Keratinocyte (primary cell): ENCODE measurements at regions not wholly inside any gene's neighbourhood (a gene's known extent, or its start where the extent isn't known, plus 50 kb on each side); places are given as distances from the start of the nearest gene placed in this dataset.

Experiments
- DNase-seq: peaks from one replicate; pipeline ENCODE4 v3.0.0-alpha.2; 2011; ENCODE audit warnings: low read depth, missing footprints, low spot score
- FAIRE-seq: peaks from 2 replicates; lab custom pipeline; 2011; peaks lifted over from hg19 to GRCh38; lab: Jason Lieb, UNC
- H2AFZ ChIP-seq: 2 replicates; pipeline ENCODE4 v1.6.0; 2012; ENCODE audit warnings: low read length, control low read depth, inconsistent platforms; ENCODE audit not compliant: control insufficient read depth
- H3K27ac ChIP-seq: 2 replicates; pipeline ENCODE4 v1.5.1; 2011; ENCODE audit warnings: low read length; ENCODE audit not compliant: control insufficient read depth, insufficient read depth
- H3K27me3 ChIP-seq: 3 replicates; pipeline ENCODE4 v1.6.0; 2011; ENCODE audit warnings: low read length; ENCODE audit not compliant: control insufficient read depth, insufficient read depth; ENCODE audit errors: extremely low read depth
- H3K36me3 ChIP-seq, 2 experiments: 2 replicates in 1 of 2; 3 replicates in 1 of 2; pipeline ENCODE4 v1.5.1; 2011; ENCODE audit warnings: low read length in 2 of 2, mild to moderate bottlenecking in 1 of 2; ENCODE audit not compliant: control insufficient read depth in 2 of 2, insufficient read depth in 2 of 2; ENCODE audit errors: extremely low read depth in 1 of 2
- H3K4me1 ChIP-seq: 3 replicates; pipeline ENCODE4 v1.5.1; 2011; ENCODE audit warnings: low read length; ENCODE audit not compliant: control insufficient read depth, insufficient read depth; ENCODE audit errors: extremely low read depth
- H3K4me2 ChIP-seq: 3 replicates; pipeline ENCODE4 v1.6.0; 2011; ENCODE audit warnings: low read depth, low read length; ENCODE audit not compliant: control insufficient read depth, insufficient read depth; ENCODE audit errors: extremely low read depth
- H3K4me3 ChIP-seq, 3 experiments: fragments of 200-600 bp in 1 of 3; sonication (generic) in 1 of 3; 2 replicates in 2 of 3; 3 replicates in 1 of 3; pipeline ENCODE4 v1.5.1; 2011 to 2016; ENCODE audit warnings: low read length in 3 of 3, mild to moderate bottlenecking in 3 of 3, control low read depth in 2 of 3, inconsistent platforms in 1 of 3, low read depth in 1 of 3, mixed read lengths in 1 of 3, mixed run types in 1 of 3, moderate library complexity in 1 of 3; ENCODE audit not compliant: control insufficient read depth in 2 of 3, insufficient read depth in 2 of 3; ENCODE audit errors: extremely low read depth in 1 of 3
- H3K79me2 ChIP-seq: 2 replicates; pipeline ENCODE4 v1.6.0; 2012; ENCODE audit warnings: low read length; ENCODE audit not compliant: control insufficient read depth, insufficient read depth
- H3K9ac ChIP-seq: 3 replicates; pipeline ENCODE4 v1.6.0; 2011; ENCODE audit warnings: low read length; ENCODE audit not compliant: control insufficient read depth, insufficient read depth; ENCODE audit errors: extremely low read depth
- H3K9me1 ChIP-seq: 3 replicates; pipeline ENCODE4 v1.6.0; 2011; ENCODE audit warnings: low read length; ENCODE audit not compliant: control insufficient read depth, insufficient read depth; ENCODE audit errors: extremely low read depth
- H3K9me3 ChIP-seq: 2 replicates; pipeline ENCODE4 v1.5.1; 2012; ENCODE audit warnings: low read depth, low read length; ENCODE audit not compliant: control insufficient read depth
- H4K20me1 ChIP-seq: 3 replicates; pipeline ENCODE4 v1.6.0; 2011; ENCODE audit warnings: low read length; ENCODE audit not compliant: control insufficient read depth, insufficient read depth; ENCODE audit errors: extremely low read depth
- EZH2 ChIP-seq: IDR thresholded peaks from one replicate; pipeline ENCODE4 v1.6.1; 2012; ENCODE audit warnings: inconsistent platforms, mild to moderate bottlenecking, low read length, moderate library complexity
- dilution Hi-C: fragments of 300-500 bp; cut with MboI; formaldehyde crosslinking; loops from one replicate; pipeline ENCODE4 v1.7.0; 2020; ENCODE audit warnings: low sequenced_read_pairs; ENCODE audit not compliant: extremely low pct_ligation_motif_present
- TF ChIP-seq, protein P1 (sequence below), 3 experiments: IDR thresholded peaks in 1 of 3; conservative IDR thresholded peaks in 1 of 3; optimal IDR thresholded peaks in 1 of 3; 2 replicates in 2 of 3; 3 replicates in 1 of 3; pipeline versions ENCODE3 to v1.5.1; 2011; ENCODE audit warnings: low read length in 3 of 3, mild to moderate bottlenecking in 3 of 3, moderate library complexity in 2 of 3, control low read depth in 1 of 3, inconsistent platforms in 1 of 3; ENCODE audit not compliant: insufficient read depth in 2 of 3; ENCODE audit errors: extremely low read depth in 1 of 3

DNA sequence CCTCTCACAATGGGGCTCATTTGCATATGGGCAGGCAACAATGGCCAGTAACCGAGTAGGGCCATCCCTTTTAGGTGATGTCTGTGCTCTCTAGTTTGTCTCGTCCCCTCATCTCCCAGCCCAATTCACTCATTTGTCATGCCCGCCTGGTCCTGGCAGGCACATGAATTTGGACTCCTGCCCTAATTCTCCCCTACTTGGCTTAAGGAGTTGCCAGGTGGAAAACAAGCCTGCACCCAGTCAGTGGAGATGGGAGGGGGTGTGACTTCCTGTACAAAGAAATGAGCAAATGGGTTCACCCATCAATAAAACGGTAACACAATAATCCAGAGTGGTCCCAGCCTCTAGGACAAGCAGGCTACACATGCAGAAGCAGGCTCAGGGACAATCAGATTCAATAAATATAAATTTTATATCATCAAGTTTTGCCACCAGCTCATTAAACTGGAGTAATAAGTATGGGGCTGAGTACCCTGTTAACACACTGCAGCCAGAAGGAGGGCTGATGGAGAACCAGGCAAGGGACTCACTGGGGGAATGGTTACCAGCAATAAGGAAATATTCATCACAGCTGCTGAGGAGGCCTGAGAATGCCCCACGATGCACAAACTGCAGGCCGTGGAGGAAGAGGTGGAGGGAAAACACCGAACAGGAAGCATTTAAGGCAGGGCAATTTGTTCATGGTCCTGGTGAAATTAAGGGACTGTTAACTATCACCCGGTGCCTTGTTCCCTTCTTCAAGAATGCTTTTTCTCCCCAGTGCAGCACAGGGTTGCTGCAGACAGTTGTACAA, 84.4 kb upstream of the GPRC5B start:
- Histone ChIP-seq H3K4me3 (no peak overlapping the region), H3K36me3 (no peaks in the 10 kb centered on the region), H3K4me2 (no peak overlapping the region), H3K9me3 (no peaks in the 10 kb centered on the region), H3K79me2 (no peaks in the 10 kb centered on the region), H3K4me1 (no peaks in the 10 kb centered on the region), H3K27ac (no peak overlapping the region), H2AFZ (no peak overlapping the region), H3K27me3 (no peaks in the 10 kb centered on the region), H4K20me1 (no peaks in the 10 kb centered on the region), H3K9me1 (no peaks in the 10 kb centered on the region), H3K9ac (no peak overlapping the region)
- no peak for DNase-seq
- FAIRE-seq = no peak
- TF ChIP-seq EZH2 = no peak
- TF ChIP-seq, protein P1, sequence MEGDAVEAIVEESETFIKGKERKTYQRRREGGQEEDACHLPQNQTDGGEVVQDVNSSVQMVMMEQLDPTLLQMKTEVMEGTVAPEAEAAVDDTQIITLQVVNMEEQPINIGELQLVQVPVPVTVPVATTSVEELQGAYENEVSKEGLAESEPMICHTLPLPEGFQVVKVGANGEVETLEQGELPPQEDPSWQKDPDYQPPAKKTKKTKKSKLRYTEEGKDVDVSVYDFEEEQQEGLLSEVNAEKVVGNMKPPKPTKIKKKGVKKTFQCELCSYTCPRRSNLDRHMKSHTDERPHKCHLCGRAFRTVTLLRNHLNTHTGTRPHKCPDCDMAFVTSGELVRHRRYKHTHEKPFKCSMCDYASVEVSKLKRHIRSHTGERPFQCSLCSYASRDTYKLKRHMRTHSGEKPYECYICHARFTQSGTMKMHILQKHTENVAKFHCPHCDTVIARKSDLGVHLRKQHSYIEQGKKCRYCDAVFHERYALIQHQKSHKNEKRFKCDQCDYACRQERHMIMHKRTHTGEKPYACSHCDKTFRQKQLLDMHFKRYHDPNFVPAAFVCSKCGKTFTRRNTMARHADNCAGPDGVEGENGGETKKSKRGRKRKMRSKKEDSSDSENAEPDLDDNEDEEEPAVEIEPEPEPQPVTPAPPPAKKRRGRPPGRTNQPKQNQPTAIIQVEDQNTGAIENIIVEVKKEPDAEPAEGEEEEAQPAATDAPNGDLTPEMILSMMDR (optimal IDR thresholded peaks at IDR 0.05 in 1 of 3, IDR thresholded peaks at IDR 0.05 in 1 of 3, conservative IDR thresholded peaks at IDR 0.05 in 1 of 3; ENCODE audit: extremely low read depth in 1 of 3, insufficient read depth in 2 of 3, low read length in 3 of 3) = no peak
- dilution Hi-C loops = no loop called here

DNA sequence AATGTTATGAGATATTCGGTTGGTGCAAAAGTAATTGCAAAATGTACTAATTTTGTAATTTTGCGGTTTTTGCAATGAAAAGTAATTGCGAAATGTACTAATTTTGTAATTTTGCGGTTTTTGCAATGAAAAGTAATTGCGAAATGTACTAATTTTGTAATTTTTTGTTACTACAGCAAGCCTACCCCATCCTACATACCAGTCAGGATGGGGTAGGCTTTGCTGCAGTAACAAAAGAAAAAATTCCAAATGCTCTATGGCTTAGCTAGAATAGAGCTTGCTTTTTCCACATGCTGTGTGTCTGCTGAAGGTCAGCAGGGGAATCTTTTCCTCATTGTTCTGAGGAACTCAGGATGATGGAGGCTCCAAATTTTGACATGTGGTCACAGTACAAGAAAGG, 83.3 kb upstream of the GPRC5B start:
- Histone ChIP-seq H3K9ac (no peak overlapping the region), H3K79me2 (no peaks in the 10 kb centered on the region), H3K4me1 (no peaks in the 10 kb centered on the region), H3K36me3 (no peaks in the 10 kb centered on the region), H3K9me1 (no peaks in the 10 kb centered on the region), H3K27me3 (no peaks in the 10 kb centered on the region), H4K20me1 (no peaks in the 10 kb centered on the region), H3K27ac (no peak overlapping the region), H2AFZ (no peak overlapping the region), H3K4me3 (no peak overlapping the region), H3K9me3 (no peaks in the 10 kb centered on the region), H3K4me2 (no peak overlapping the region)
- dilution Hi-C loops = no loop called here
- TF ChIP-seq EZH2 = no peak
- TF ChIP-seq, protein P1 (optimal IDR thresholded peaks at IDR 0.05 in 1 of 3, IDR thresholded peaks at IDR 0.05 in 1 of 3, conservative IDR thresholded peaks at IDR 0.05 in 1 of 3; ENCODE audit: extremely low read depth in 1 of 3, insufficient read depth in 2 of 3, low read length in 3 of 3) = no peak
- DNase-seq (no peak), FAIRE-seq (no peak)
